NT2/D1 (cell line): ENCODE measurements at regions not wholly inside any gene's neighbourhood (a gene's known extent, or its start where the extent isn't known, plus 50 kb on each side); places are given as distances from the start of the nearest gene placed in this dataset.

ENCODE experiments used
- DNase-seq: peaks from one replicate; pipeline ENCODE4 v3.0.0-alpha.2; 2011; ENCODE audit warnings: low read depth, low spot score
- H3K27me3 ChIP-seq: 2 replicates; pipeline ENCODE4 v1.6.0; 2011; ENCODE audit warnings: mild to moderate bottlenecking; ENCODE audit not compliant: insufficient read length, insufficient read depth
- H3K36me3 ChIP-seq: 2 replicates; pipeline ENCODE4 v1.6.1; 2011; ENCODE audit warnings: mild to moderate bottlenecking, low read length, mixed read lengths; ENCODE audit not compliant: insufficient read depth, insufficient read length
- H3K4me1 ChIP-seq: 2 replicates; pipeline ENCODE4 v1.5.1; 2011; ENCODE audit not compliant: insufficient read depth, insufficient read length
- H3K4me3 ChIP-seq: 2 replicates; pipeline ENCODE4 v1.5.1; 2011; ENCODE audit warnings: low read depth; ENCODE audit not compliant: insufficient read length
- H3K9ac ChIP-seq: 2 replicates; pipeline ENCODE4 v1.6.0; 2011; ENCODE audit warnings: low read depth; ENCODE audit not compliant: insufficient read length
- H3K9me3 ChIP-seq: 2 replicates; pipeline ENCODE4 v1.5.1; 2011; ENCODE audit warnings: mild to moderate bottlenecking, low read length; ENCODE audit not compliant: insufficient read depth
- SUZ12 ChIP-seq: IDR thresholded peaks from 2 replicates; pipeline ENCODE4 v1.6.1; 2011; ENCODE audit not compliant: insufficient read length, insufficient read depth; ENCODE audit errors: extremely low read depth
- YY1 ChIP-seq: IDR thresholded peaks from 2 replicates; pipeline ENCODE4 v1.6.1; 2011; ENCODE audit not compliant: insufficient read length, insufficient read depth
- ZNF274 ChIP-seq: IDR thresholded peaks from 2 replicates; pipeline ENCODE4 v1.6.1; 2011; ENCODE audit warnings: mild to moderate bottlenecking, low read depth, low read length

- Histone ChIP-seq H3K9me3 (no peaks in the 10 kb centered on the region), H3K9ac (no peak overlapping the region), H3K36me3 (no peaks in the 10 kb centered on the region), H3K27me3 (no peaks in the 10 kb centered on the region), H3K4me3 (no peak overlapping the region), H3K4me1 (no peaks in the 10 kb centered on the region)
- no peak for DNase-seq
- TF ChIP-seq SUZ12 (no peak), ZNF274 (no peak), YY1 (no peak)
Observed at GRCh38 chr5:2887481-2888348, 136.2 kb upstream of the IRX2 start.

GRCh38 chr5:2886531-2886930, 135.1 kb upstream of the IRX2 start:
- no peak overlapping the region for H3K4me3 ChIP-seq
- no peaks in the 10 kb centered on the region for H3K27me3 ChIP-seq
- no peak for DNase-seq
- TF ChIP-seq YY1 (no peak), SUZ12 (no peak), ZNF274 (no peak)
- no peaks in the 10 kb centered on the region for H3K9me3 ChIP-seq
- no peak overlapping the region for H3K9ac ChIP-seq
- no peaks in the 10 kb centered on the region for H3K36me3 ChIP-seq
- no peaks in the 10 kb centered on the region for H3K4me1 ChIP-seq

GRCh38 chr5:2883771-2884170, 132.3 kb upstream of the IRX2 start:
- peaks cover 19% of the 10 kb centered on the region for H3K9me3 ChIP-seq
- H3K9ac ChIP-seq, result no peak overlapping the region
- TF ChIP-seq ZNF274 (no peak), SUZ12 (no peak), YY1 (no peak)

DNA sequence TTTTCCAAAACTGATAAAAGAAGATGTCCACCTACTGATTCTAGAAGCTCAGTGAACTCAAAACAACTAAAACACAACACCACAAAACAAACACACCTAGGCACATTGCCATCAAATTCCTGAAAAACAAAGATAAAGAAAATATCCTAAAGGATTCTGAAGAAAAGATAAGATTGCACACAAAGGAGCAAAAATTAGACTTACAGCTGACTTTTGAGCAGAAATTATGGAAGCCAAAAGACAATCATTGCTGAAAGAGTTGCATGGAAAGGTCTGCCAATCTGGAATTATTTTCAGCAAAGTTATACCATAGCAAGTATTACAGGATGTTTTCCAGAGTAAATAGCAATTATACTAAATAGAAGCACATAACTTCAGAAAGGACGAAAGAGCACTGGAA, 128.2 kb upstream of the IRX2 start:
- no peaks in the 10 kb centered on the region for H3K4me1 ChIP-seq
- TF ChIP-seq SUZ12 (no peak), YY1 (no peak), ZNF274 (no peak)
- H3K9me3 ChIP-seq, result peaks cover 19% of the 10 kb centered on the region
- H3K27me3 ChIP-seq, result no peaks in the 10 kb centered on the region
- H3K4me3 ChIP-seq, result no peak overlapping the region
- H3K9ac ChIP-seq, result no peak overlapping the region
- no peaks in the 10 kb centered on the region for H3K36me3 ChIP-seq
- no peak for DNase-seq

More at GRCh38 chr5:2883771-2884170, 132.3 kb upstream of the IRX2 start:
- H3K27me3 ChIP-seq, result no peaks in the 10 kb centered on the region
- H3K36me3 ChIP-seq, result no peaks in the 10 kb centered on the region
- H3K4me1 ChIP-seq, result no peaks in the 10 kb centered on the region
- no peak for DNase-seq
- no peak overlapping the region for H3K4me3 ChIP-seq

DNA sequence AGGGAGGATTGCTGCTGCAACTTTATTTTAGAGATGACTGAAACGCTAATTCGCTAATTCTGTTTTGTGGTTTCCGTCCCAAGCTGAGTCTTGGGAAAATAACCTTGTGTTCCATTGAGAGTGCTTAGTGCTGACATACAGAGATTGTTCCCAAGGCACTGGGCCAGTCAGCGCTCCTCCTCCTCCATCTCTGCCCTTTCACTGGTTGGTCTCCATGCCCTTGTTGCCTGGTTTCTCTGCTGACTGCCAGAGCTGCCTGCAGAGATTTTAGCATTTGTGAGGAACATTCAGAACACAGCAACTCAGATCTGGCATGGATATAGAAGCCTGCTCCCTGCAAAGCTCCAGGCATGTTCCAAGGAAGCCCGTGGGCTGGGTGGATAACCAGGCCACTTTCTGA, 126.0 kb upstream of the IRX2 start:
- Histone ChIP-seq H3K9me3 (peaks cover 19% of the 10 kb centered on the region), H3K4me3 (no peak overlapping the region), H3K9ac (no peak overlapping the region), H3K4me1 (no peaks in the 10 kb centered on the region), H3K36me3 (no peaks in the 10 kb centered on the region), H3K27me3 (no peaks in the 10 kb centered on the region)
- TF ChIP-seq ZNF274 (no peak), YY1 (no peak), SUZ12 (no peak)
- DNase-seq, result no peak

DNA sequence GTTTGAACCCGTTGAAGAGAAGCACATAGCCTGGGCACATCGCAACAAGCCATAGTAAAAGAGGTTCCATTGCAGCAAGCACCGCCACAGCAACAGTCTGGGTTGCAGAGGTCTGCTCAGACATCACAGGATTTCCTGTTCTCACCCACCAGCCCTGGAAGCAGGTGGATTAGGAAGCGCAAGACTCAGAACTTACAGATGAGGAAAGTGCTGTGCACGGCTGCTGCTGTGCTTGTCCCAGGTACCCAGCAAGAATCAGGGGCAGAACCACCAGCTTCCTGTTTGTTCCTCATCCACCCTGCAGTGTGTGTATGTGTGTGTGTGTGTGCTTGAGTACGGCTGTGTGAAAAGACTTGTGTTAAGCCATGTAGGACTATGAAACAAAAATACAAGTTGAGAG, 124.7 kb upstream of the IRX2 start:
- no peaks in the 10 kb centered on the region for H3K27me3 ChIP-seq
- no peak for DNase-seq
- H3K4me1 ChIP-seq, result no peaks in the 10 kb centered on the region
- H3K36me3 ChIP-seq, result no peaks in the 10 kb centered on the region
- H3K9ac ChIP-seq, result no peak overlapping the region
- H3K4me3 ChIP-seq, result no peak overlapping the region
- no peak for TF ChIP-seq YY1
- no peak for TF ChIP-seq ZNF274
- TF ChIP-seq SUZ12, result no peak
- peaks cover 19% of the 10 kb centered on the region for H3K9me3 ChIP-seq

DNA sequence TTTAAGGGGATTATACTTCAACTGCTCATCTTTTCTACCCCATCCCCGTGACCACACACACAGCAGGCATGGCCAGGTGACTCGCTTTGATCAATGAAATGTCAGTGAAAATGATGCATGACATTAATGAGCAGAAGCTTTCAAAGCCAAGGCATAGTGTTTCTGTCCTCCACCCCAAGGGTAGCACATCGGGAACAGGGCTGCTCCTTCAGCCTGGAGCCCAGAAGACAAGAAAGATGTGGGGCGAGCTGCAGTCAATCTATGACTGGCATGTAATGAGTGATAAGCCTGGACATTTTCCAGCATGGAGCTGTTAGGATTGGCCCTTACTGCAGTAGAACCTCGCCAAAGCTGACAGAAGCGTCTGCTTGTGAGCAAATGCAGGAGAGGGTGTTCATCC, 122.6 kb upstream of the IRX2 start:
- H3K36me3 ChIP-seq, result no peaks in the 10 kb centered on the region
- H3K9ac ChIP-seq, result no peak overlapping the region
- no peaks in the 10 kb centered on the region for H3K27me3 ChIP-seq
- H3K4me3 ChIP-seq, result no peak overlapping the region
- H3K4me1 ChIP-seq, result no peaks in the 10 kb centered on the region
- H3K9me3 ChIP-seq, result peaks cover 4% of the 10 kb centered on the region
- no peak for TF ChIP-seq YY1
- TF ChIP-seq ZNF274, result no peak
- no peak for TF ChIP-seq SUZ12
- no peak for DNase-seq
